ENCODE measurements at regions not wholly inside any gene's neighbourhood (a gene's known extent, or its start where the extent isn't known, plus 50 kb on each side); places are given as distances from the start of the nearest gene placed in this dataset.

- TF ChIP-seq USF1 (IDR thresholded peaks at IDR 0.05) (no peak), EP300 (IDR thresholded peaks at IDR 0.05; ENCODE audit: borderline replicate concordance) (no peak), MAX (IDR thresholded peaks at IDR 0.05) (no peak), RAD21 (IDR thresholded peaks at IDR 0.05; ENCODE audit: low read depth) (no peak), TAF1 (IDR thresholded peaks at IDR 0.05; ENCODE audit: low read depth) (no peak), CEBPB (IDR thresholded peaks at IDR 0.05) (no peak), TEAD4 (IDR thresholded peaks at IDR 0.05) (no peak), NFIC (IDR thresholded peaks at IDR 0.05) (no peak), ZBTB7A (IDR thresholded peaks at IDR 0.05; ENCODE audit: low read depth) (no peak), TCF12 (IDR thresholded peaks at IDR 0.05; ENCODE audit: low read depth) (no peak), YY1 (IDR thresholded peaks at IDR 0.05; ENCODE audit: low read depth) (no peak), CREB1 (IDR thresholded peaks at IDR 0.05; ENCODE audit: low read depth) (no peak), FOXM1 (IDR thresholded peaks at IDR 0.05; ENCODE audit: borderline replicate concordance, low read depth) (no peak)
- TF ChIP-seq, protein P1, sequence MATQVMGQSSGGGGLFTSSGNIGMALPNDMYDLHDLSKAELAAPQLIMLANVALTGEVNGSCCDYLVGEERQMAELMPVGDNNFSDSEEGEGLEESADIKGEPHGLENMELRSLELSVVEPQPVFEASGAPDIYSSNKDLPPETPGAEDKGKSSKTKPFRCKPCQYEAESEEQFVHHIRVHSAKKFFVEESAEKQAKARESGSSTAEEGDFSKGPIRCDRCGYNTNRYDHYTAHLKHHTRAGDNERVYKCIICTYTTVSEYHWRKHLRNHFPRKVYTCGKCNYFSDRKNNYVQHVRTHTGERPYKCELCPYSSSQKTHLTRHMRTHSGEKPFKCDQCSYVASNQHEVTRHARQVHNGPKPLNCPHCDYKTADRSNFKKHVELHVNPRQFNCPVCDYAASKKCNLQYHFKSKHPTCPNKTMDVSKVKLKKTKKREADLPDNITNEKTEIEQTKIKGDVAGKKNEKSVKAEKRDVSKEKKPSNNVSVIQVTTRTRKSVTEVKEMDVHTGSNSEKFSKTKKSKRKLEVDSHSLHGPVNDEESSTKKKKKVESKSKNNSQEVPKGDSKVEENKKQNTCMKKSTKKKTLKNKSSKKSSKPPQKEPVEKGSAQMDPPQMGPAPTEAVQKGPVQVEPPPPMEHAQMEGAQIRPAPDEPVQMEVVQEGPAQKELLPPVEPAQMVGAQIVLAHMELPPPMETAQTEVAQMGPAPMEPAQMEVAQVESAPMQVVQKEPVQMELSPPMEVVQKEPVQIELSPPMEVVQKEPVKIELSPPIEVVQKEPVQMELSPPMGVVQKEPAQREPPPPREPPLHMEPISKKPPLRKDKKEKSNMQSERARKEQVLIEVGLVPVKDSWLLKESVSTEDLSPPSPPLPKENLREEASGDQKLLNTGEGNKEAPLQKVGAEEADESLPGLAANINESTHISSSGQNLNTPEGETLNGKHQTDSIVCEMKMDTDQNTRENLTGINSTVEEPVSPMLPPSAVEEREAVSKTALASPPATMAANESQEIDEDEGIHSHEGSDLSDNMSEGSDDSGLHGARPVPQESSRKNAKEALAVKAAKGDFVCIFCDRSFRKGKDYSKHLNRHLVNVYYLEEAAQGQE (IDR thresholded peaks at IDR 0.05; ENCODE audit: low read depth) = no peak
Measured at GRCh38 chr22:19599626-19600243, 75.5 kb upstream of the CLDN5 start.
